HG03280 (cell line): ENCODE measurements at regions not wholly inside any gene's neighbourhood (a gene's known extent, or its start where the extent isn't known, plus 50 kb on each side); places are given as distances from the start of the nearest gene placed in this dataset.
"Not testable (repeated sequence)": the region's sequence is repeated elsewhere in the genome, so short reads cannot be mapped to it uniquely, and the experiment has no call there.

ENCODE experiments used
- ATAC-seq: cut with Tn5 transposase; IDR thresholded peaks from one replicate; pipeline ENCODE4 v1.9.1; 2021; ENCODE audit warnings: mild to moderate bottlenecking, moderate library complexity; ENCODE audit not compliant: unreplicated experiment

GRCh38 chr16:86351041-86351784, 159.1 kb upstream of the FOXF1 start:
- no peak for ATAC-seq

- ATAC-seq, result not testable (repeated sequence)
Observed at GRCh38 chr16:86351785-86352139, 158.6 kb upstream of the FOXF1 start.

GRCh38 chr16:86353148-86353547, 157.2 kb upstream of the FOXF1 start:
- no peak for ATAC-seq

- ATAC-seq, result no peak
Observed at GRCh38 chr16:86353948-86354347, 156.4 kb upstream of the FOXF1 start.

GRCh38 chr16:86354641-86355513, 155.4 kb upstream of the FOXF1 start:
- no peak for ATAC-seq

GRCh38 chr16:86355531-86355930, 154.8 kb upstream of the FOXF1 start:
- no peak for ATAC-seq

GRCh38 chr16:86355951-86356350, 154.4 kb upstream of the FOXF1 start:
- ATAC-seq, result no peak

GRCh38 chr16:86356804-86357203, 153.5 kb upstream of the FOXF1 start:
- ATAC-seq, result no peak

GRCh38 chr16:86357303-86357702, 153.0 kb upstream of the FOXF1 start:
- no peak for ATAC-seq

- ATAC-seq, result no peak
Observed at GRCh38 chr16:86357950-86358349, 152.4 kb upstream of the FOXF1 start.

- no peak for ATAC-seq
Observed at GRCh38 chr16:86359571-86359970, 150.8 kb upstream of the FOXF1 start.

- no peak for ATAC-seq
Observed at GRCh38 chr16:86362155-86362849, 148.0 kb upstream of the FOXF1 start.

GRCh38 chr16:86363057-86363490, 147.3 kb upstream of the FOXF1 start:
- no peak for ATAC-seq

GRCh38 chr16:86363836-86364618, 146.3 kb upstream of the FOXF1 start:
- no peak for ATAC-seq

GRCh38 chr16:86364653-86365380, 145.5 kb upstream of the FOXF1 start:
- ATAC-seq, result no peak

- ATAC-seq, result no peak
Observed at GRCh38 chr16:86365513-86366273, 144.6 kb upstream of the FOXF1 start.

- ATAC-seq, result no peak
Observed at GRCh38 chr16:86366481-86366880, 143.8 kb upstream of the FOXF1 start.

GRCh38 chr16:86367291-86368072, 142.8 kb upstream of the FOXF1 start:
- ATAC-seq, result no peak

- no peak for ATAC-seq
Observed at GRCh38 chr16:86368261-86368660, 142.1 kb upstream of the FOXF1 start.
